Transverse colon (tissue), 4 donors: ENCODE measurements at regions not wholly inside any gene's neighbourhood (a gene's known extent, or its start where the extent isn't known, plus 50 kb on each side); places are given as distances from the start of the nearest gene placed in this dataset.

Source experiments
- CTCF ChIP-seq, 5 experiments: fragments of 200-600 bp in 3 of 5; fragments of 450-650 bp in 2 of 5; sonication (generic) in 3 of 5; IDR thresholded peaks; 1 replicate in 2 of 5; 2 replicates in 3 of 5; pipeline ENCODE4 v1.5.1; 2016 to 2017; ENCODE audit warnings: antibody characterized with exemption in 5 of 5, inconsistent platforms in 3 of 5, mild to moderate bottlenecking in 2 of 5, moderate library complexity in 1 of 5
- EP300 ChIP-seq: sonication (generic); formaldehyde crosslinking; IDR thresholded peaks from one replicate; pipeline ENCODE4 v1.6.1; 2017; ENCODE audit warnings: antibody characterized with exemption, low read depth
- POLR2A ChIP-seq: fragments of 450-650 bp; IDR thresholded peaks from one replicate; pipeline ENCODE4 v1.6.1; 2016; ENCODE audit warnings: antibody characterized with exemption, mild to moderate bottlenecking, moderate library complexity
- POLR2AphosphoS5 ChIP-seq, 3 donors: sonication (generic); formaldehyde crosslinking; IDR thresholded peaks; one replicate each; pipeline ENCODE4 v1.6.1; 2016; ENCODE audit warnings: antibody characterized with exemption in 3 of 3

GRCh38 chr2:147025646-147026585 is 818.9 kb upstream of the ACVR2A start:
- TF ChIP-seq CTCF (IDR thresholded peaks at IDR 0.05) (no peak), POLR2A (no peak), EP300 (no peak), POLR2AphosphoS5 (IDR thresholded peaks at IDR 0.05) (no peak)
